D341Med (cell line): ENCODE measurements at regions not wholly inside any gene's neighbourhood (a gene's known extent, or its start where the extent isn't known, plus 50 kb on each side); places are given as distances from the start of the nearest gene placed in this dataset.

Experiments used
- DNase-seq: peaks from one replicate; pipeline ENCODE4 v3.0.0; 2012; ENCODE audit warnings: low spot score

DNA sequence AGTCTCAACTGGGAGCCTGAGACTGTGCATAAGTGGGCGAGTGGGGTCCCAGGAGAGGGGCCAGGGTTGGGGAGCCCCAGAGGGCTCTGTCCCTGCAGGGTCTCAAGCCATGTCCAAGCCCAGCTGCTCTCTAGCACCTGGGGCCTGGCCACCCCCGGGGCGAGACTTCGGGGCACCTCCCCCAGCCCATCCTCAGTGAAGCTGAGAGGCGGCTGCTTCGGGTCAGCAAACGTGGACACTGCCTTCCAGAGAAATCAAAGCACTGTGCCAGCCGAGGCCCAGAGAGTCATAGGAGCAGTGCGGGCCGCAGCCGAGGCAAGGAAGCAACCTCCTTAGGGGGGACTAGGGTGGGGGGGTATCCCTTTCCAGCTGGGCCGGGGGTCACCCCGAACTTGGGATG, 77.5 kb downstream of the ENGASE start:
- no peak for DNase-seq

DNA sequence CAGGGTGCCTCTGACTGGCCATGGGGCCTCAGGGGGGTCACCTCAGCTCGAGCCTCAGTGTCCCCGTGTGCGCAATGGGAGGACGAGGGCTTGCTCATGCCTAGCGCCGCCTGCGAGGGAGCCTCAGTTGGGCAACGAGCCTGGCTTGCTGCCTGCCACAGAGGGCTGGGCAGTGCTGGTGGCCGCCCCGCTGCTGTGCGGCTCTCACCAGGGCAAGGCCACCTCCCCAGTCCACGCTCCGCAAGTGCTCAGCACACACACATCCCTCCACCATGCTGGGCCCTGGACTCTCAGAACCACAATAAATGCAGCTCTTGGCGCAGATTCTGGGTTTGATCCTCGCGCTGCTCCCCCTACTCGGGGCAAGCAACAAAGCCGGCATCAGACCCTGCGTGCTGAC, 76.2 kb downstream of the ENGASE start:
- DNase-seq, result no peak

DNA sequence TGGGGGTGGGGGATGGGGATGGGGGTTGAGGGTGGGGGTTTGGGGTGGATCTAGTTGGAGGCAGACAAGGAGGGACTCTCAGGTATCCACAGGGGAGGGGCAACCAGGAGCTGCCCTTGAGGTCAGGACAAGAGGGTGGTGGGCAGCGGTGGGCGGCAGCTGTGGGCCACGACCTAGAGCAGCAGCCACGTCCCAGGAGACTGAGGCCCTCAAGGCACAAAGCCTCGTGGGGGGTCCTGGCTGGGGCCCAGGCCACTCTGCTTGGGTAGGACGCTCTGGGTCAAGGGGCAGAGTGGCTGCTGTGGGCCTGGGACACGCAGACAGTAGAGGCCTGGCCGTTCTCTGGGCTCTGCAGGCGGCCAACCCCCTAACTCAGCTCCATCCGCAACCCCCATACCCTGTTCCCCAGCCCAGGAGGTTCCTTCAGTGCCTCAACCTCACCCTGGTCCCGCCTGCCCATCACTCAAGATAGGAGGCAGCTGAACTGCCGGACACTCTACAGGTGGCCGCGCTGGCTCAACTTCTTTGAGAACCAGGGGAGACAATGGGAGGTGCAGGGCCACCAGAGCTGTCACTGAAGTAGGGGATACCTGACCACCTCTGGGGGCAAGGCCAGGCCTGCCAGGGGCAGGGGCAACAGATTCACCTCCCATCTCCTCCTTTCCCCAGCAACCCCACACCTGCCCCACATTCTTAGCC, 75.6 kb downstream of the ENGASE start:
- no peak for DNase-seq

DNA sequence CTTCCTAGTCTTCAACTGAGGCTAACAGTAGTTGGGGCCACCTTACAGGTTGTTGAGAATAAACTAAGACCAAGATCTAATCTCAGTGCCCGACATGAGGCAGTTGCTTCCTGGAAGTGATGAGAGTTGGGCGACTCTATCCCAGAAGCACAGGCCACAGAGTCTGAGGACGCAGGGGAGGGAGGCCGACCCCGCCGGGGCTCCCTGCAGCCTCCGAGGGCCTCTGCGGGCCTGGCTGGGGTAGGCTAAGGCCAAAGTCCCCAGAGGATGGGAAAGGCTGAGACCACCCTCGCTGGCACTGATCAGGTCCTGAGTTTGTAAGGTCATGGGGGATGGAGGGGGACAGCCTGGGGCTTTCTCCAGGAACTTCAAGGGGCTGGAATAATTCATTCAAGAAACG, 74.0 kb downstream of the ENGASE start:
- DNase-seq, result no peak

DNA sequence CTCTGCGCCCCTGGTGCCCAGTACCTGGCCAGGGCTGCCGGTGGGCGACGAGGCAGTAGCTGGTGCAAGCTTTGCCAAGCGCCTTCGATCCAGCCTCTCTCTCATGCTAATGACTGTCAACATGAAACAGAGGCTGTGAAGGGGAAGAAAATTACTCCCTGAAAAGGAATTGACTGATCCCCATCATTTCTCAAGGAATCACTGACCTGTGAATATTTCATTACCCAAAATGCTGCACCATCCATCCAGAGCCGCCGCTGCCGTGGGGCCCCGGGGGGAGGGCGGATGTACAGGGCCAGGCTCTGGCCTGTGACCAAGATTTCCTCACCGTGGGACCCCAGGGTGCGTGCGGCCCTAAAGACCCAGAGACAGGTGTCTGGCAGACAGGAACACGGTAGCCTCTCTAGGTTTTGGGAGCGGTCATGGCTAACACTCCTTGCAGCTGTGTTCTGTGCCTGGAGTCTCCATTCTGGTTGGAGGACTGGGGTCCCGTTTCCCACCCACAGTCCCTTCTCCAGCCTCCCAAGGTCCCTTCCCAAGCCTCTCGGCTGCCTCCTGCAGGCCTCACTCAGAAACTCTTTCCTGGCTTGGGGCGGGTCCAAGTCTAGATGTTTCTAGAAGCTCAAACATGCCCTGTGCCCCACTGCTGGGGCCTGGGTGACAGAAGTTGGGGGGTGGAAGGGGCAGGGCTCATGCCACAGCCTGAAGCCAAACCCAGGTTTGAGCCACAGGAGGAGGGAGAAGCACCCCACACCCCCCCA, 73.3 kb downstream of the ENGASE start:
- DNase-seq, result no peak

DNA sequence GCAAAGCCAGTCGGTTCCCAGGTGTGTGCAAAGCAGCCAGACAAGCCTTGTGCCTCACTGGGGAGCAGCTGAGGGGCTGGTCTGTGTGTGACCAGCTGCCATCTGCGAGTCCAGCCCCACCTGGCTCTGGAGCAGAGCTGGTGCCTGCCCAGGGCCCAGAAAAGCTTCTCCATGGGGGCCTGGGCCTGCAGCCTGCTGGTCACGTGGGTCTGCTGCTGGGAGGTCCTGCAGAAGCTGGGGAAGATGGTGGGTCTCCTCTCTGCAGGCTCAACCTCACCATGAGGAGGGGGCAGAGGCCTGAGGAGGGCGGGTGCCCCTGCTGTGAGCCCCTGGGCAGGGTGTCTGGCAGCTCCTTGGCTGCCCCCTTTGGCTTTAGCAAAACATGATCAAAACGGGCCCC, 71.9 kb downstream of the ENGASE start:
- no peak for DNase-seq

DNA sequence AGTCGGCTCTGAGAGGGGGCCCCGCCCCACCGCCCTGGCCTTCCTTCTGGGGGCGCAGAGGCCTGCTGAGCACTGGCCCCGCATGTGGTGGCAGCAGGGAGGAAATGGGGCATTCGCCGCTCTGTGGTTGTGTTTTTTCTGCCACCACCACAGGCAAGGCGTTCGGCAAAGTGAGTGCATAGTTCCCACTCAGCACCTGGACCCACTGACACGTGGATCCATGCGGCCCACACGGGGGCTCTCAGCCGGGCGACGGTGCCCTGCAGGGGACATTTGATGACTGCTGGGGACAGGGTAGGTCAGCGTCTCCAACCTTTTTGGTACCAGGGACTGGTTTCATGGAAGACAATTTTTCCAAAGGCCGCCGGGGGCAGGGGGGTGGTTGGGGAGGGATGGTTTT, 70.9 kb downstream of the ENGASE start:
- no peak for DNase-seq

DNA sequence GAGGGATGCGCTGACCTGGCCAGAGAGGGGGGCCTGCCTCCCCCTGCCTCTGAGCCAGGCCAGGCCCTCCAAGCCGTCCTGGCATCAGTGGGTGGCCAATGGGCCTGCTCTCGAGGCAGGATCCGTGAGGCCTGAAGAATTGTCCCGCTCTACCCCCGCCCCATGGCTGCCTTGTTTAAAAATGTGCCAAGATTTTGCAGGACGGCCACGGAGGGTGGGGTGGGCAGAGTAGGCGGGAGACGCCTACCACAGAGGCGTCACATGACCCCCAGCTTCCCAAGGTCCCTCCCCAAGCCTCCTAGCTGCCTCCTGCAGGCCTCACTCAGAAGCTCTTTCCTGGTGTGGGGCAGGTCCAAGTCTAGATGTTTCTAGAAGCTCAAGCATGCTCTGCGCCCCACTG, 69.5 kb downstream of the ENGASE start:
- DNase-seq, result no peak

DNA sequence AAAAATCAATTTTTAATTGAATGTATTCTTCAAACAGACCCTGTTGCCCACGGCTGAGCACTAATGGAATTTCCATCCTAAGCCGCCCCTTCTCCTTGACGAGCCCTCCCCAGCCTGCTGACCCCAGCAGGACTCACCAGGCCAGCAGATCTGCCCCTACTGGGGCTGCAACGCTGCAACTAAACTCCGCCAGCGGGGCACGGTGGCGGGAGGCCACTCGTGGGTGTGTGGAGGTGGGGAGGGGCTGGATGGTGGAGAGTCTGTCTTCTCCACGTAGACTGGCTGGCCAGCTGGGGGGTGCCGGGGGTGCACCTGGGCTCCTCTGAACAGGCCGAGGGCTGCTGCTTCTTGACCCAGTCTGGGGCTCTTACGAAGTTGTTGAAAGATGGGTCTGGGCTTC, 67.8 kb downstream of the ENGASE start:
- no peak for DNase-seq

DNA sequence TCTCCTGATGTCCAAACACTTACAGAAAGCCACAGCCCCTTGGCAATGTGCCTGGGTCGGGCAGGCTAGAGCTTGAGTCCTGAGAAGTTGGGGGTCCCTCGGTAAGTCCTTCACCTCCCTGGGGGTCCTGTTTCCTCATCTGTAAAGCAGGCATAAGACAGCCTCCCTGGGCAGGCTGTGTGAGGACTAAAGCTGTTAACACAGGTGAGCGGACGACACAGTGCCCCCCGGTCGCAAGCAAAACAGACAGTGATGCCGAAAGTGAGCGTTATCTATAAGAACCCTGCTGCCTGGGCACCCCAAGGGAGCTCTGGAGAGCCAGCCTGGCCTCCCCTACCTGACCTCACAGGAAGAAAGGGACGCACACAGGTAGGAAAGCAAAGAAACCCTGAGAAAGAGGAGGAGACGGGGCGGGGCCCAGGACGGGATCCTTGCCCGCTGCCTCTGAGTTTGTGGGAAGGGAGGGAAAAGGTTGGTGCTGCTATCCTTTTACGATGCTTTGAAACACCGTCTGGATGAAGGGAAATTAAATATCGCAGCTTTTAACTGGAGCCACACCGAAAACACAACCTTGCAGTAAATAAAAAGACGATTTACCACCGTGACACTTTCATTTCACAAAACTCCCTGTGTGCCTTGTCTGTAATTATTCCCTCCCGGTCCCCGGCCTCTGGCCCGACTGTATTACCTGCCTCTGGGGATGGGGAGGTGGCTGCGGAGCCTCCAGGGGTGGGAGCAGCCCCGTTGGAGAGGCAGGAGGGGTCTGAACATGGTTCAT, 67.1 kb downstream of the ENGASE start:
- DNase-seq, result no peak

DNA sequence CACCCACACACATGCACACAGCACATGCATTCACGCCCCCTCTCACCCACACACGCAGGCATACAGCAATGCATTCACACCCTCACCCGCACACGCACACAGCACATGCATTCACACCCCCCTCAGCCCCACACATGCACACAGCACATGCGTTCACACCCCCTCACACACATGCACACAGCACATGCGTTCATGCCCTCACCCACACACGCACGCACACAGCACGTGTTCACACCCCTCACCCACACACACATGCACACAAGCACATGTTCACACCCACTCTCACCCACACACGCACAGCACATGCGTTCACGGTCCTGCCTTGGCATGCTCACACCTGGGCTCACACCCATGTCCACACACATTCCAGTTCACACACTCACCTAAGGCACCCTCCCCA, 64.2 kb downstream of the ENGASE start:
- no peak for DNase-seq

DNA sequence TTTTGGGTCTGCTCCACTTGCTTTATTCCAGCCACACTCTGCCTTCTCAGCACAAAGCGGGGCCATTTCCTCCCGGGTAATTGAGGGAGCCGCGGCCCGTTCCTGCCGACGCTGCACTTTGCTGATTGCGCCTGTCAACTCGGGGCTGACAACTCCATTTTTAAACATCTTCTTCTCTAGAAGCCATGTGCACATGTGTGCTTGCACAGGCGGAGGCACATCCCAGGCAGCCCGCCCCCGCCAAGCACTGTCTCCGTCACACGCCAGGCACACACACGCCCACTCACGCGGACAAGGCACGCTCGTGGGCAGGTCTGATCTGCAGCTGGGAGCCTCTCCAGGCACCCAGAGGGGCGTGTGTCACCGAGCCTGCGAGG, 63.2 kb downstream of the ENGASE start:
- DNase-seq, result no peak

DNA sequence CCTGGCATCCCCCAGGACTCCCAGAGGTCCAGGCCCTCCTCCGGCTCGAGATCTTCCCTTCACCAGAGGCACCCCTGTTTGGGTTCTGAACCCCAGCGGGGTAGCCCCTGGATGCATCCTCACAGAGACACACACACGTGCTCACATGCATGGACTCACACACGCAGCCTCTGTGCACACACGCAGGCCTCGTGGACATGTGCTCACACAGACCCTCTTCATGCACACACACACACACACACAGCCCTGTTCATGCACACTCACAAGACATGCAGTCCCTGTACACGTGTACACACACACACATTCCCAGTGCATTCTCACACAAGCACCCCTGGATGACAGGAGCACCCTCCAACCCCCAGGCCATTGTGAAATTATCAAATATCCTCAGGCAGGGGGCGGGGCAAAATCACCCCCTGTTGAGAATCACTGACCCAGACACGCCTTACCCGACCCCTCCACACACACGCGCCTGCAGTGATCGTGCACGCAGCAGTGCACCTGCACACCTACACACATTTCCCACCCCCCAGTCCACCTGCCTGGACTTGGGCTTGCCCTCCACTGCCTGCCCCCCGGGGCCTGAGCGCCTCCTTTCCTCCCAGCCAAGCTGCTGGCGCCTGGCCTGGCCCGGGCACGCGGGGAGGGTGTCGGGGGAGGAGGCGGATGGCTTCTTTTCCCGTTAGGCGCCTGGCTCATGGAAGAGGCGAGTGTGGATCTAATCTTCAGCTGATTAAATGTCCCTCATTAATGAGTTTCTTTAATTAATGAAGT, 62.6 kb downstream of the ENGASE start:
- peak; percentile 71 for DNase-seq

DNA sequence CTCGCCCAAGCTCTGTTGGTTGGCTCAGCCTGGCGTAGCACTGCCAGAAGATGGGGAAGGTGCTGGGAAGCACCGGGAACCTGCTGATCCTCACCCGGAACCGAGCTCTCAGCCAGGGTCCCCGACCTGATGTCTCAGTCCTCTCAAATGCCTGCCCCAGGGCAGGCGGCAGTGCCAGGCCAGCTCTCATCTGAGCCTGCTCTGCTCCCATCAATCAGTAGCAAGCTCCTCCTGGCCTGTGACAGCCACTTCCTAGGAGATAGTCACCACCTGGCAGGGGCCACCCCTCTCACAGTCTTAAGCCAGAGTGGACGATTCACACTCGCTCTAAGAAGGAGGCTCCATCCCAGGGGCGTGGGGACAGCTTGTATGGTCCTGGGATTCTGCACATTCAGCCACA, 62.0 kb downstream of the ENGASE start:
- DNase-seq, result no peak
